Body of pancreas (tissue), 4 donors: ENCODE measurements at regions not wholly inside any gene's neighbourhood (a gene's known extent, or its start where the extent isn't known, plus 50 kb on each side); places are given as distances from the start of the nearest gene placed in this dataset.

ENCODE experiments used
- CTCF ChIP-seq, 7 experiments: fragments of 450-650 bp in 4 of 7; fragments of 200-600 bp in 3 of 7; sonication (generic) in 3 of 7; IDR thresholded peaks; one replicate each; pipeline ENCODE4 v1.5.1; 2016 to 2019; ENCODE audit warnings: antibody characterized with exemption in 7 of 7
- POLR2A ChIP-seq, 3 donors: fragments of 450-650 bp; IDR thresholded peaks; one replicate each; pipeline ENCODE4 v1.6.1; 2016; ENCODE audit warnings: antibody characterized with exemption in 3 of 3, mild to moderate bottlenecking in 2 of 3

DNA sequence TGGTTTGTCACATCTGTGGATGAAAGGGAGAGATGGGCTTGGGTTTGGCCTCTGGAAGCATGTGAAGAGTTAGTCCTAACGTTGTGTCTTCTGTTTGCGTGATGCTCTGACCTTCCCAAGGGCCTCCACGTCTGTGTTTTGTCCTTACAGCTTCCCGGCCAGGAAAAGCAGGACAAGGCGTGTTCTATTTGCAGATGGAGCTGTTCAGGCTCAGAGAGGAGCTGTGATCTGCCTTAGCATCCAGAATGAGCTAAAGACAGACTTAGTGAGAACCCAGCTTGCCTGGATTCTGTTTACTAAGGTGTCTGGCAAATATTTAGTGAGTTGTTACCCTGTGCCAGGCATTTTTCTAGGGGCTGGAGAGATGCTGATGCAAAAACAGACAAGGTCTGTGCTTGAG, 282.1 kb downstream of the CBLN1 start:
- TF ChIP-seq CTCF (IDR thresholded peaks at IDR 0.05) (no peak), POLR2A (IDR thresholded peaks at IDR 0.05) (no peak)
